ENCODE measurements at regions not wholly inside any gene's neighbourhood (a gene's known extent, or its start where the extent isn't known, plus 50 kb on each side); places are given as distances from the start of the nearest gene placed in this dataset.

DNA sequence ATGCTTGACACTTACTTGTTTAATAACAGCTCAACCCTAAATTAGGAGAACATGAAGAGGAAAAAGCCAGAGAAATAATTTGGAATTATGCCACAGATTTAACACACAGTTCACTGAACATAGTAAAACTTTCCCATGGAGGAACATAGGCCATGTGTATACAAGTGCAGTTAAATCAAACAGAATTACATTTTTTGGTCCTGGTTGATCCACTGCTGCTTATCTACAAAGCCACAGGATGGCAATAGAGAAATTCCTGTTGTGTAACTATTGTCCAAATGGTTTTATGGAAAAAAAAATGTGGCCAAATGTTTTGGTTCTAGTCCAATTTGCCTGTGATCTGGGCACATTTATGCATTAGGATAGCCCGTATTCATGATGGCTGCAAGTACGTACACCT lies 136.8 kb downstream of the ALDH8A1 start:
- H2BK5ac ChIP-seq (ENCODE audit: low read length), result no peak overlapping the region
- H4K8ac ChIP-seq (ENCODE audit: low read depth, low read length), result no peak overlapping the region
- H3K4ac ChIP-seq (ENCODE audit: low read length), result no peak overlapping the region
- H2BK15ac ChIP-seq (ENCODE audit: low read length), result no peak overlapping the region
- H3K4me3 ChIP-seq (ENCODE audit: low read length in 2 of 2), result no peak overlapping the region
- no peak overlapping the region for H3K27ac ChIP-seq (replicated peaks; ENCODE audit: low read length)
- no peak overlapping the region for H3K4me2 ChIP-seq (ENCODE audit: insufficient read depth, low read length, poor library complexity, severe bottlenecking)
- no CpG with 5 or more reads among the region's 2 CpGs for WGBS, 2 donors (ENCODE audit: extremely low coverage in 2 of 2, insufficient read length in 2 of 2, insufficient replicate concordance in 1 of 2)
- no peaks in the 10 kb centered on the region for H3K79me1 ChIP-seq (ENCODE audit: low read depth, low read length)
- no peaks in the 10 kb centered on the region for H3K27me3 ChIP-seq (ENCODE audit: control insufficient read depth in 3 of 3, insufficient read depth in 3 of 3, low read depth in 1 of 3, low read length in 3 of 3)
- no peaks in the 10 kb centered on the region for H3K4me1 ChIP-seq (ENCODE audit: control insufficient read depth in 2 of 2, insufficient read depth in 1 of 2, low read depth in 1 of 2, low read length in 2 of 2)
- H2BK12ac ChIP-seq (ENCODE audit: low read length), result no peak overlapping the region
- no peak overlapping the region for H2BK120ac ChIP-seq (ENCODE audit: low read depth, low read length)
- H3K23ac ChIP-seq (ENCODE audit: low read depth, low read length, poor library complexity), result no peak overlapping the region
- H3K9ac ChIP-seq (ENCODE audit: low read depth, low read length, poor library complexity), result no peak overlapping the region
- no peak overlapping the region for H4K91ac ChIP-seq (ENCODE audit: low read depth, low read length, poor library complexity)
- no peak overlapping the region for H3K18ac ChIP-seq (ENCODE audit: low read length)
- no peak overlapping the region for H3K14ac ChIP-seq (ENCODE audit: low read length)
- no peak overlapping the region for H2AFZ ChIP-seq (ENCODE audit: low read length)
- H3K36me3 ChIP-seq (replicated peaks in 1 of 2; ENCODE audit: control insufficient read depth in 2 of 2, insufficient read depth in 2 of 2, low read length in 2 of 2), result no peaks in the 10 kb centered on the region
- H3K9me3 ChIP-seq (replicated peaks in 1 of 2; ENCODE audit: control insufficient read depth in 2 of 2, insufficient read depth in 1 of 2, low read depth in 1 of 2, low read length in 2 of 2), result no peaks in the 10 kb centered on the region
- no peak for DNase-seq (ENCODE audit: low spot score)
- H2AK5ac ChIP-seq (ENCODE audit: low read depth, low read length), result no peak overlapping the region

GRCh38 chr6:134810402-134810801 lies 139.5 kb downstream of the ALDH8A1 start:
- Histone ChIP-seq H4K8ac (ENCODE audit: low read depth, low read length) (no peak overlapping the region), H2BK15ac (ENCODE audit: low read length) (no peak overlapping the region), H2BK5ac (ENCODE audit: low read length) (no peak overlapping the region), H3K18ac (ENCODE audit: low read length) (no peak overlapping the region), H4K91ac (ENCODE audit: low read depth, low read length, poor library complexity) (no peak overlapping the region), H3K36me3 (replicated peaks in 1 of 2; ENCODE audit: control insufficient read depth in 2 of 2, insufficient read depth in 2 of 2, low read length in 2 of 2) (no peaks in the 10 kb centered on the region), H2BK12ac (ENCODE audit: low read length) (no peak overlapping the region), H3K14ac (ENCODE audit: low read length) (no peak overlapping the region), H3K9me3 (replicated peaks in 1 of 2; ENCODE audit: control insufficient read depth in 2 of 2, insufficient read depth in 1 of 2, low read depth in 1 of 2, low read length in 2 of 2) (no peaks in the 10 kb centered on the region), H2AK5ac (ENCODE audit: low read depth, low read length) (no peak overlapping the region), H3K27ac (replicated peaks; ENCODE audit: low read length) (no peak overlapping the region), H2BK120ac (ENCODE audit: low read depth, low read length) (no peak overlapping the region), H2AFZ (ENCODE audit: low read length) (no peak overlapping the region), H3K27me3 (ENCODE audit: control insufficient read depth in 3 of 3, insufficient read depth in 3 of 3, low read depth in 1 of 3, low read length in 3 of 3) (no peaks in the 10 kb centered on the region), H3K4me3 (ENCODE audit: low read length in 2 of 2) (no peak overlapping the region), H3K4me2 (ENCODE audit: insufficient read depth, low read length, poor library complexity, severe bottlenecking) (no peak overlapping the region), H3K79me1 (ENCODE audit: low read depth, low read length) (no peaks in the 10 kb centered on the region), H3K4me1 (ENCODE audit: control insufficient read depth in 2 of 2, insufficient read depth in 1 of 2, low read depth in 1 of 2, low read length in 2 of 2) (no peaks in the 10 kb centered on the region), H3K9ac (ENCODE audit: low read depth, low read length, poor library complexity) (no peak overlapping the region), H3K23ac (ENCODE audit: low read depth, low read length, poor library complexity) (no peak overlapping the region), H3K4ac (ENCODE audit: low read length) (no peak overlapping the region)
- no peak for DNase-seq (ENCODE audit: low spot score)
- no CpG with 5 or more reads among the region's 2 CpGs for WGBS, 2 donors (ENCODE audit: extremely low coverage in 2 of 2, insufficient read length in 2 of 2, insufficient replicate concordance in 1 of 2)

DNA sequence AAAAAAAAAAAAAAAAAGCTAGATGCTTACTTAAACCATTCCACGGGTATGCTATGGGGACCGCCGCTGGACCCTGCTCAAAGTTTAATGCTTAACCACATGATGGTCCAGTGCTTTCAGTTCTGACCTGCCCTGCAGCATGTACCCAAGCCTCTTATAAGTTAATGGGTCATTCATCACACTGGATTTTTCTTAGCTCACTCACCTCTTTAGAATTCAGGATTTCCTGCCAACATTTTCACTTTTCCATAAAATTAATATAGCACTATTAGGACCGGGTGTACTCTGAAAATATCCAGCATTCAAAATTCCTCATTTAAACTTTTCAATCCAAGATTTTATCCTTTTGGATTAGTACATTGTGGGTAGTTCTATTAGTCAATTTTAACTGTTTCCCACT lies 140.8 kb downstream of the ALDH8A1 start:
- H3K4ac ChIP-seq (ENCODE audit: low read length), result no peak overlapping the region
- H3K14ac ChIP-seq (ENCODE audit: low read length), result no peak overlapping the region
- H2BK5ac ChIP-seq (ENCODE audit: low read length), result no peak overlapping the region
- H2AFZ ChIP-seq (ENCODE audit: low read length), result no peak overlapping the region
- WGBS, 2 donors (ENCODE audit: extremely low coverage in 2 of 2, insufficient read length in 2 of 2, insufficient replicate concordance in 1 of 2), result no CpG with 5 or more reads among the region's 4 CpGs
- no peak overlapping the region for H3K23ac ChIP-seq (ENCODE audit: low read depth, low read length, poor library complexity)
- no peaks in the 10 kb centered on the region for H3K9me3 ChIP-seq (replicated peaks in 1 of 2; ENCODE audit: control insufficient read depth in 2 of 2, insufficient read depth in 1 of 2, low read depth in 1 of 2, low read length in 2 of 2)
- H2BK120ac ChIP-seq (ENCODE audit: low read depth, low read length), result no peak overlapping the region
- no peak overlapping the region for H3K4me2 ChIP-seq (ENCODE audit: insufficient read depth, low read length, poor library complexity, severe bottlenecking)
- H4K91ac ChIP-seq (ENCODE audit: low read depth, low read length, poor library complexity), result no peak overlapping the region
- no peaks in the 10 kb centered on the region for H3K27me3 ChIP-seq (ENCODE audit: control insufficient read depth in 3 of 3, insufficient read depth in 3 of 3, low read depth in 1 of 3, low read length in 3 of 3)
- no peaks in the 10 kb centered on the region for H3K36me3 ChIP-seq (replicated peaks in 1 of 2; ENCODE audit: control insufficient read depth in 2 of 2, insufficient read depth in 2 of 2, low read length in 2 of 2)
- no peaks in the 10 kb centered on the region for H3K79me1 ChIP-seq (ENCODE audit: low read depth, low read length)
- no peaks in the 10 kb centered on the region for H3K4me1 ChIP-seq (ENCODE audit: control insufficient read depth in 2 of 2, insufficient read depth in 1 of 2, low read depth in 1 of 2, low read length in 2 of 2)
- no peak overlapping the region for H3K9ac ChIP-seq (ENCODE audit: low read depth, low read length, poor library complexity)
- no peak overlapping the region for H4K8ac ChIP-seq (ENCODE audit: low read depth, low read length)
- no peak overlapping the region for H3K4me3 ChIP-seq (ENCODE audit: low read length in 2 of 2)
- no peak overlapping the region for H2AK5ac ChIP-seq (ENCODE audit: low read depth, low read length)
- H2BK15ac ChIP-seq (ENCODE audit: low read length), result no peak overlapping the region
- H3K18ac ChIP-seq (ENCODE audit: low read length), result no peak overlapping the region
- H2BK12ac ChIP-seq (ENCODE audit: low read length), result no peak overlapping the region
- no peak overlapping the region for H3K27ac ChIP-seq (replicated peaks; ENCODE audit: low read length)
- no peak for DNase-seq (ENCODE audit: low spot score)

GRCh38 chr6:134806180-134806798 lies 143.6 kb downstream of the ALDH8A1 start:
- no peak overlapping the region for H2BK120ac ChIP-seq (ENCODE audit: low read depth, low read length)
- H3K27me3 ChIP-seq (ENCODE audit: control insufficient read depth in 3 of 3, insufficient read depth in 3 of 3, low read depth in 1 of 3, low read length in 3 of 3), result no peaks in the 10 kb centered on the region
- H2AK5ac ChIP-seq (ENCODE audit: low read depth, low read length), result no peak overlapping the region
- H3K18ac ChIP-seq (ENCODE audit: low read length), result no peak overlapping the region
- H4K8ac ChIP-seq (ENCODE audit: low read depth, low read length), result no peak overlapping the region
- H3K4me3 ChIP-seq (ENCODE audit: low read length in 2 of 2), result no peak overlapping the region
- no peak overlapping the region for H2BK5ac ChIP-seq (ENCODE audit: low read length)
- H3K4me1 ChIP-seq (ENCODE audit: control insufficient read depth in 2 of 2, insufficient read depth in 1 of 2, low read depth in 1 of 2, low read length in 2 of 2), result no peaks in the 10 kb centered on the region
- H3K79me1 ChIP-seq (ENCODE audit: low read depth, low read length), result no peaks in the 10 kb centered on the region
- no peak overlapping the region for H3K4me2 ChIP-seq (ENCODE audit: insufficient read depth, low read length, poor library complexity, severe bottlenecking)
- no peaks in the 10 kb centered on the region for H3K9me3 ChIP-seq (replicated peaks in 1 of 2; ENCODE audit: control insufficient read depth in 2 of 2, insufficient read depth in 1 of 2, low read depth in 1 of 2, low read length in 2 of 2)
- no peak overlapping the region for H2BK12ac ChIP-seq (ENCODE audit: low read length)
- no peak for DNase-seq (ENCODE audit: low spot score)
- no peaks in the 10 kb centered on the region for H3K36me3 ChIP-seq (replicated peaks in 1 of 2; ENCODE audit: control insufficient read depth in 2 of 2, insufficient read depth in 2 of 2, low read length in 2 of 2)
- no peak overlapping the region for H3K14ac ChIP-seq (ENCODE audit: low read length)
- no peak overlapping the region for H4K91ac ChIP-seq (ENCODE audit: low read depth, low read length, poor library complexity)
- no peak overlapping the region for H2BK15ac ChIP-seq (ENCODE audit: low read length)
- no peak overlapping the region for H3K4ac ChIP-seq (ENCODE audit: low read length)
- H2AFZ ChIP-seq (ENCODE audit: low read length), result no peak overlapping the region
- WGBS, 2 donors (ENCODE audit: extremely low coverage in 2 of 2, insufficient read length in 2 of 2, insufficient replicate concordance in 1 of 2), result no CpG with 5 or more reads among the region's 5 CpGs
- H3K23ac ChIP-seq (ENCODE audit: low read depth, low read length, poor library complexity), result no peak overlapping the region
- no peak overlapping the region for H3K9ac ChIP-seq (ENCODE audit: low read depth, low read length, poor library complexity)
- no peak overlapping the region for H3K27ac ChIP-seq (replicated peaks; ENCODE audit: low read length)

Data from neuronal stem cell (in vitro differentiated cells).